Skin of body (tissue), 1 donor: ENCODE measurements at regions not wholly inside any gene's neighbourhood (a gene's known extent, or its start where the extent isn't known, plus 50 kb on each side); places are given as distances from the start of the nearest gene placed in this dataset.
"Not testable (repeated sequence)": the region's sequence is repeated elsewhere in the genome, so short reads cannot be mapped to it uniquely, and the experiment has no call there.

Source experiments
- DNase-seq: peaks from one replicate; lab custom pipeline; 2025; lab: John Stamatoyannopoulos, UW

GRCh38 chr9:104195142-104195541 lies 101.0 kb downstream of the SMC2 start:
- not testable (repeated sequence) for DNase-seq

- DNase-seq: no peak
Measured at GRCh38 chr9:104200456-104200994, 106.4 kb downstream of the SMC2 start.

- no peak for DNase-seq
Measured at GRCh38 chr9:104206766-104207165, 112.7 kb downstream of the SMC2 start.

- no peak for DNase-seq
Measured at GRCh38 chr9:104209387-104209786, 115.3 kb downstream of the SMC2 start.

- no peak for DNase-seq
Measured at GRCh38 chr9:104227108-104227507, 133.0 kb downstream of the SMC2 start.

- DNase-seq: no peak
Measured at GRCh38 chr9:104232781-104233341, 138.8 kb downstream of the SMC2 start.

- no peak for DNase-seq
Measured at GRCh38 chr9:104233366-104233765, 139.3 kb downstream of the SMC2 start.

- not testable (repeated sequence) for DNase-seq
Measured at GRCh38 chr9:104234632-104235337, 140.7 kb downstream of the SMC2 start.

- not testable (repeated sequence) for DNase-seq
Measured at GRCh38 chr9:104235347-104236120, 141.4 kb downstream of the SMC2 start.

GRCh38 chr9:104238668-104239067 lies 144.6 kb downstream of the SMC2 start:
- DNase-seq: no peak

GRCh38 chr9:104240890-104241289 lies 146.8 kb downstream of the SMC2 start:
- no peak for DNase-seq

- no peak for DNase-seq
Measured at GRCh38 chr9:104245925-104246324, 151.8 kb downstream of the SMC2 start.

GRCh38 chr9:104247899-104248460 lies 153.9 kb downstream of the SMC2 start:
- DNase-seq: no peak

- DNase-seq: no peak
Measured at GRCh38 chr9:104256031-104256695, 162.1 kb downstream of the SMC2 start.

- no peak for DNase-seq
Measured at GRCh38 chr9:104256696-104257062, 162.6 kb downstream of the SMC2 start.

GRCh38 chr9:104258296-104259011 lies 164.3 kb downstream of the SMC2 start:
- no peak for DNase-seq

- DNase-seq: no peak
Measured at GRCh38 chr9:104260004-104260403, 165.9 kb downstream of the SMC2 start.

- no peak for DNase-seq
Measured at GRCh38 chr9:104263942-104264341, 169.8 kb downstream of the SMC2 start.

GRCh38 chr9:104264431-104264830 lies 170.3 kb downstream of the SMC2 start:
- DNase-seq: no peak

- no peak for DNase-seq
Measured at GRCh38 chr9:104269374-104269773, 175.3 kb downstream of the SMC2 start.
